ENCODE measurements at regions not wholly inside any gene's neighbourhood (a gene's known extent, or its start where the extent isn't known, plus 50 kb on each side); places are given as distances from the start of the nearest gene placed in this dataset.

DNA sequence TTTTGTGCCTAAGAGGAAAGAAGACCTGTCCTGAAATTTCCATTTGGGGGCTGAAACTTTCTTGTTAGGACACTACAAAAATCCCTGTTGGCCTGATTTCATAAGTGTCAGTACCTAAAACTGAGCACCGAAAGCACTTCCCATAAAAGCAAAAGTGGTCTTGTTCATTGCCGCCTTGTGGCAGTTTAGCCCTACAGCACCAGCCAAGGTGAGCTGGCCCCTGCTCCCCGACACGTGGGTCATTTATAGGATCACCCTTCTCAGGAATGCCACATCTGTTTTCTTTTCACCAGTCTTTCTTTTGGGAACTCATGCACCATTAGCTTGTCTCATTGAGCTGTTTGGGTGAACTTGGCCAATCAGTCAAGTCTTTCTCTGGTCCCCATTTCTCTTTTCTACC, 155.8 kb upstream of the KAZN start:
- TF ChIP-seq CTCF (conservative IDR thresholded peaks at IDR 0.05; ENCODE audit: low read depth, low read length) (no peak), EZH2phosphoT487 (IDR thresholded peaks at IDR 0.05; ENCODE audit: borderline replicate concordance, low read length) (no peak)
